ENCODE measurements at regions not wholly inside any gene's neighbourhood (a gene's known extent, or its start where the extent isn't known, plus 50 kb on each side); places are given as distances from the start of the nearest gene placed in this dataset.
"Not testable (repeated sequence)": the region's sequence is repeated elsewhere in the genome, so short reads cannot be mapped to it uniquely, and the experiment has no call there.

DNA sequence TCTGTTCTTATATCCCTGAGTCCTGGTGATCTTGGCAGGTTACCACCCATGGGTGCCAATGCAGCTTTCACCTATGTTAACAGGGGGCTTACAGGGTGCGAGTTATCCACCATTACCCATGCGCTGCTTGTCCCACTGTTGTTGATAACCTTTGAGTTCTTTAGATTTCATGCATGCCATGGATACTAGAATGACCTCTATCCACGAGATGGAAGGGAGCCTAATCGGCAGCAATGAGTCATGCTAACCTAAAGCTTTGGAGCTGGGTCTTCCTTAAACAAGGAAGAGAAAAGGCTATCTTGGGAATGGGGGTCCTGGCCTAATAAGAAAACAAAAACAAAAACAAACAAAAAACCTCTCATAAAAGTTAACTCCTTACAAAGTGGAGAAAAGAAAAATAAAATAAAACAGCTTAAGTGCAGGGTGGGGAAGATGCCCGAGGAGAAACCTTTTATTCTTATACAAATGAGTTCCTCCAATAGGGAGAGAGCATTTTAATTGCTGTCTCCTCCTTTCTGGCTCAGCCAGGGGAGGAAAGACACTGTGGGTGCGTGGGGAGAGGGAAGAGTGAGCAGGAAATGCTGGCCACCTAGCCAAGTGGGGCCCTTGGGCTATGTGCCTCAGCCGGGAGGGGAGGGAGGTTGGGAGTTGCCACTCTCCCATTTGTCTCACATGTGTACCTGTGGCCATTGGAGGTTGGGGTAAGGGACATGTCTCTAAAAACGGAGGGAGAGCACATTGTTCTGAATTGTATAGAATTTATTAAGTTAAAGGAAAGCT is 571.7 kb upstream of the TPTE start:
- TF ChIP-seq, protein P1, sequence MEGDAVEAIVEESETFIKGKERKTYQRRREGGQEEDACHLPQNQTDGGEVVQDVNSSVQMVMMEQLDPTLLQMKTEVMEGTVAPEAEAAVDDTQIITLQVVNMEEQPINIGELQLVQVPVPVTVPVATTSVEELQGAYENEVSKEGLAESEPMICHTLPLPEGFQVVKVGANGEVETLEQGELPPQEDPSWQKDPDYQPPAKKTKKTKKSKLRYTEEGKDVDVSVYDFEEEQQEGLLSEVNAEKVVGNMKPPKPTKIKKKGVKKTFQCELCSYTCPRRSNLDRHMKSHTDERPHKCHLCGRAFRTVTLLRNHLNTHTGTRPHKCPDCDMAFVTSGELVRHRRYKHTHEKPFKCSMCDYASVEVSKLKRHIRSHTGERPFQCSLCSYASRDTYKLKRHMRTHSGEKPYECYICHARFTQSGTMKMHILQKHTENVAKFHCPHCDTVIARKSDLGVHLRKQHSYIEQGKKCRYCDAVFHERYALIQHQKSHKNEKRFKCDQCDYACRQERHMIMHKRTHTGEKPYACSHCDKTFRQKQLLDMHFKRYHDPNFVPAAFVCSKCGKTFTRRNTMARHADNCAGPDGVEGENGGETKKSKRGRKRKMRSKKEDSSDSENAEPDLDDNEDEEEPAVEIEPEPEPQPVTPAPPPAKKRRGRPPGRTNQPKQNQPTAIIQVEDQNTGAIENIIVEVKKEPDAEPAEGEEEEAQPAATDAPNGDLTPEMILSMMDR (IDR thresholded peaks at IDR 0.05): not testable (repeated sequence)
- not testable (repeated sequence) for TF ChIP-seq POLR2A (IDR thresholded peaks at IDR 0.05)

Measured in Peyer's patch (tissue), 4 donors.